GM23338 (cell line): ENCODE measurements at regions not wholly inside any gene's neighbourhood (a gene's known extent, or its start where the extent isn't known, plus 50 kb on each side); places are given as distances from the start of the nearest gene placed in this dataset.
A peak's percentile ranks its signal among the peaks of the same experiment; 100 is the strongest.

Experiments
- ATAC-seq: fragments of 200-7000 bp; cut with Tn5 transposase; 3 replicates; pipeline ENCODE4 v1.9.1; 2020
- DNase-seq: peaks from one replicate; pipeline ENCODE4 v3.0.0-alpha.2; 2015; ENCODE audit warnings: low spot score
- H2AFZ ChIP-seq: fragments of 200-600 bp; sonication (generic); 2 replicates; pipeline ENCODE4 v1.8.0; 2016; ENCODE audit warnings: antibody characterized with exemption, mild to moderate bottlenecking, moderate library complexity
- H3F3A ChIP-seq: fragments of 200-600 bp; sonication (generic); replicated peaks from 2 replicates; pipeline ENCODE4 v1.8.0; 2017; ENCODE audit warnings: antibody characterized with exemption, mixed run types, low read depth
- H3K27ac ChIP-seq: fragments of 200-600 bp; sonication (generic); 2 replicates; pipeline ENCODE4 v1.6.1; 2016; ENCODE audit warnings: low read depth
- H3K27me3 ChIP-seq: fragments of 200-600 bp; sonication (generic); 2 replicates; pipeline ENCODE4 v1.8.0; 2016; ENCODE audit warnings: mild to moderate bottlenecking, mixed run types, moderate library complexity; ENCODE audit not compliant: insufficient read depth
- H3K36me3 ChIP-seq: fragments of 200-600 bp; sonication (generic); 2 replicates; pipeline ENCODE4 v1.8.0; 2016; ENCODE audit warnings: mild to moderate bottlenecking; ENCODE audit not compliant: insufficient read depth
- H3K4me1 ChIP-seq: fragments of 200-600 bp; sonication (generic); 2 replicates; pipeline ENCODE4 v1.8.0; 2016; ENCODE audit warnings: mild to moderate bottlenecking, moderate library complexity; ENCODE audit not compliant: insufficient read depth
- H3K4me2 ChIP-seq: fragments of 200-600 bp; sonication (generic); 2 replicates; pipeline ENCODE4 v1.7.1; 2017; ENCODE audit warnings: mixed run types
- H3K4me3 ChIP-seq: fragments of 200-600 bp; sonication (generic); 2 replicates; pipeline ENCODE4 v1.6.1; 2016; ENCODE audit warnings: mixed run types
- H3K79me2 ChIP-seq: fragments of 200-600 bp; sonication (generic); replicated peaks from 2 replicates; pipeline ENCODE4 v1.8.0; 2017; ENCODE audit warnings: mild to moderate bottlenecking; ENCODE audit not compliant: insufficient read depth
- H3K9me2 ChIP-seq: fragments of 200-600 bp; sonication (generic); 2 replicates; pipeline ENCODE4 v1.8.0; 2017; ENCODE audit not compliant: insufficient read depth
- H4K20me1 ChIP-seq: fragments of 200-600 bp; sonication (generic); replicated peaks from 2 replicates; pipeline ENCODE4 v1.8.0; 2017; ENCODE audit warnings: mild to moderate bottlenecking; ENCODE audit not compliant: insufficient read depth
- H3K27ac Mint-ChIP-seq: 2 replicates; pipeline ENCODE4 v1.8.0; 2020; ENCODE audit warnings: inconsistent platforms, mild to moderate bottlenecking, moderate library complexity, mixed read lengths
- H3K27me3 Mint-ChIP-seq: 3 replicates; pipeline ENCODE4 v1.8.0; 2022; ENCODE audit warnings: low read depth, mild to moderate bottlenecking, moderate library complexity, mixed read lengths, inconsistent platforms; ENCODE audit not compliant: insufficient read depth, poor library complexity
- H3K36me3 Mint-ChIP-seq: 3 replicates; pipeline ENCODE4 v1.8.0; 2021; ENCODE audit warnings: low read depth, mild to moderate bottlenecking, inconsistent platforms, moderate library complexity, mixed read lengths
- H3K4me1 Mint-ChIP-seq: 3 replicates; pipeline ENCODE4 v1.8.0; 2020; ENCODE audit warnings: mild to moderate bottlenecking, inconsistent platforms, mixed read lengths
- H3K4me3 Mint-ChIP-seq: 3 replicates; pipeline ENCODE4 v1.8.0; 2021; ENCODE audit warnings: moderate library complexity, mild to moderate bottlenecking, inconsistent platforms, mixed read lengths
- H3K9me3 Mint-ChIP-seq: 3 replicates; pipeline ENCODE4 v1.8.0; 2020; ENCODE audit warnings: moderate library complexity, mild to moderate bottlenecking, inconsistent platforms, mixed read lengths
- CREB1 ChIP-seq: fragments of 250-450 bp; sonication (Bioruptor Pico); IDR thresholded peaks from 2 replicates; pipeline ENCODE4 v1.5.0; 2020; ENCODE audit warnings: low read depth, mild to moderate bottlenecking, moderate library complexity
- EZH2 ChIP-seq: fragments of 200-600 bp; sonication (generic); IDR thresholded peaks from one replicate; pipeline ENCODE4 v1.8.0; 2017; ENCODE audit warnings: antibody characterized with exemption, mild to moderate bottlenecking, low read depth; ENCODE audit not compliant: unreplicated experiment
- EZH2phosphoT487 ChIP-seq: fragments of 200-600 bp; sonication (generic); IDR thresholded peaks from one replicate; pipeline ENCODE4 v1.8.1; 2018; ENCODE audit warnings: antibody characterized with exemption; ENCODE audit not compliant: unreplicated experiment
- JUNB ChIP-seq: IDR thresholded peaks from one replicate; pipeline ENCODE4 v1.6.1; 2016; ENCODE audit warnings: antibody characterized with exemption; ENCODE audit not compliant: unreplicated experiment
- NANOG ChIP-seq: IDR thresholded peaks from 2 replicates; pipeline ENCODE4 v1.6.1; 2016; ENCODE audit warnings: antibody characterized with exemption, borderline replicate concordance
- POLR2AphosphoS5 ChIP-seq: IDR thresholded peaks from 2 replicates; pipeline ENCODE4 v1.6.1; 2016; ENCODE audit warnings: antibody characterized with exemption, low read depth
- REST ChIP-seq: IDR thresholded peaks from one replicate; pipeline ENCODE4 v1.6.1; 2018; ENCODE audit warnings: antibody characterized with exemption; ENCODE audit not compliant: unreplicated experiment
- STAT1 ChIP-seq: IDR thresholded peaks from one replicate; pipeline ENCODE4 v1.6.1; 2016; ENCODE audit warnings: antibody characterized with exemption; ENCODE audit not compliant: unreplicated experiment
- ZNF114 ChIP-seq: fragments of 250-450 bp; sonication (Bioruptor Pico); IDR thresholded peaks from 2 replicates; pipeline ENCODE4 v1.5.0; 2020; ENCODE audit warnings: mild to moderate bottlenecking, moderate library complexity
- ZNF331 ChIP-seq: fragments of 250-450 bp; sonication (Bioruptor Pico); IDR thresholded peaks from 2 replicates; pipeline ENCODE4 v1.5.0; 2020; ENCODE audit warnings: low read depth, mild to moderate bottlenecking, moderate library complexity
- TF ChIP-seq, protein P1 (sequence below): fragments of 250-450 bp; sonication (Bioruptor Pico); IDR thresholded peaks from 2 replicates; pipeline ENCODE4 v1.5.0; 2020; ENCODE audit warnings: mild to moderate bottlenecking, moderate library complexity
- TF ChIP-seq, protein P2 (sequence below): IDR thresholded peaks from 2 replicates; pipeline ENCODE4 v1.6.1; 2016; ENCODE audit warnings: antibody characterized with exemption
- TF ChIP-seq, protein P3 (sequence below), 2 experiments: fragments of 200-600 bp in 1 of 2; sonication (generic) in 1 of 2; conservative IDR thresholded peaks; 2 replicates each; pipeline versions ENCODE4 v1.5.1 to v1.6.1; 2016 to 2017; ENCODE audit warnings: antibody characterized with exemption in 2 of 2, low read depth in 2 of 2, mild to moderate bottlenecking in 2 of 2, moderate library complexity in 1 of 2

GRCh38 chr15:88994286-88994685 is 81.1 kb upstream of the MFGE8 start:
- Histone ChIP-seq H3F3A (peaks cover 16% of the 10 kb centered on the region; the same call in 1 of the 2 replicates), H3K27me3 (peaks cover 14% of the 10 kb centered on the region; the same call in 1 of the 2 replicates), H3K9me2 (no peaks in the 10 kb centered on the region), H3K4me1 (peaks cover 54% of the 10 kb centered on the region), H2AFZ (no peak overlapping the region), H3K4me3 (peak overlapping the region; percentile 4; the same call in 1 of the 2 replicates), H3K4me2 (peak overlapping the region; percentile 17), H4K20me1 (no peaks in the 10 kb centered on the region), H3K27ac (peak overlapping the region; percentile 94), H3K79me2 (0 out of 2 replicates have a peak, but pooled peaks cover 6% of the 10 kb centered on the region), H3K36me3 (no peaks in the 10 kb centered on the region)
- ATAC-seq (no peak), DNase-seq (no peak)
- TF ChIP-seq STAT1 (no peak), POLR2AphosphoS5 (no peak), ZNF331 (CRISPR knock-in tag) (no peak), EZH2phosphoT487 (no peak), NANOG (no peak), JUNB (no peak), EZH2 (no peak), ZNF114 (CRISPR knock-in tag) (no peak), REST (no peak), CREB1 (CRISPR knock-in tag) (no peak)
- TF ChIP-seq, protein P1, sequence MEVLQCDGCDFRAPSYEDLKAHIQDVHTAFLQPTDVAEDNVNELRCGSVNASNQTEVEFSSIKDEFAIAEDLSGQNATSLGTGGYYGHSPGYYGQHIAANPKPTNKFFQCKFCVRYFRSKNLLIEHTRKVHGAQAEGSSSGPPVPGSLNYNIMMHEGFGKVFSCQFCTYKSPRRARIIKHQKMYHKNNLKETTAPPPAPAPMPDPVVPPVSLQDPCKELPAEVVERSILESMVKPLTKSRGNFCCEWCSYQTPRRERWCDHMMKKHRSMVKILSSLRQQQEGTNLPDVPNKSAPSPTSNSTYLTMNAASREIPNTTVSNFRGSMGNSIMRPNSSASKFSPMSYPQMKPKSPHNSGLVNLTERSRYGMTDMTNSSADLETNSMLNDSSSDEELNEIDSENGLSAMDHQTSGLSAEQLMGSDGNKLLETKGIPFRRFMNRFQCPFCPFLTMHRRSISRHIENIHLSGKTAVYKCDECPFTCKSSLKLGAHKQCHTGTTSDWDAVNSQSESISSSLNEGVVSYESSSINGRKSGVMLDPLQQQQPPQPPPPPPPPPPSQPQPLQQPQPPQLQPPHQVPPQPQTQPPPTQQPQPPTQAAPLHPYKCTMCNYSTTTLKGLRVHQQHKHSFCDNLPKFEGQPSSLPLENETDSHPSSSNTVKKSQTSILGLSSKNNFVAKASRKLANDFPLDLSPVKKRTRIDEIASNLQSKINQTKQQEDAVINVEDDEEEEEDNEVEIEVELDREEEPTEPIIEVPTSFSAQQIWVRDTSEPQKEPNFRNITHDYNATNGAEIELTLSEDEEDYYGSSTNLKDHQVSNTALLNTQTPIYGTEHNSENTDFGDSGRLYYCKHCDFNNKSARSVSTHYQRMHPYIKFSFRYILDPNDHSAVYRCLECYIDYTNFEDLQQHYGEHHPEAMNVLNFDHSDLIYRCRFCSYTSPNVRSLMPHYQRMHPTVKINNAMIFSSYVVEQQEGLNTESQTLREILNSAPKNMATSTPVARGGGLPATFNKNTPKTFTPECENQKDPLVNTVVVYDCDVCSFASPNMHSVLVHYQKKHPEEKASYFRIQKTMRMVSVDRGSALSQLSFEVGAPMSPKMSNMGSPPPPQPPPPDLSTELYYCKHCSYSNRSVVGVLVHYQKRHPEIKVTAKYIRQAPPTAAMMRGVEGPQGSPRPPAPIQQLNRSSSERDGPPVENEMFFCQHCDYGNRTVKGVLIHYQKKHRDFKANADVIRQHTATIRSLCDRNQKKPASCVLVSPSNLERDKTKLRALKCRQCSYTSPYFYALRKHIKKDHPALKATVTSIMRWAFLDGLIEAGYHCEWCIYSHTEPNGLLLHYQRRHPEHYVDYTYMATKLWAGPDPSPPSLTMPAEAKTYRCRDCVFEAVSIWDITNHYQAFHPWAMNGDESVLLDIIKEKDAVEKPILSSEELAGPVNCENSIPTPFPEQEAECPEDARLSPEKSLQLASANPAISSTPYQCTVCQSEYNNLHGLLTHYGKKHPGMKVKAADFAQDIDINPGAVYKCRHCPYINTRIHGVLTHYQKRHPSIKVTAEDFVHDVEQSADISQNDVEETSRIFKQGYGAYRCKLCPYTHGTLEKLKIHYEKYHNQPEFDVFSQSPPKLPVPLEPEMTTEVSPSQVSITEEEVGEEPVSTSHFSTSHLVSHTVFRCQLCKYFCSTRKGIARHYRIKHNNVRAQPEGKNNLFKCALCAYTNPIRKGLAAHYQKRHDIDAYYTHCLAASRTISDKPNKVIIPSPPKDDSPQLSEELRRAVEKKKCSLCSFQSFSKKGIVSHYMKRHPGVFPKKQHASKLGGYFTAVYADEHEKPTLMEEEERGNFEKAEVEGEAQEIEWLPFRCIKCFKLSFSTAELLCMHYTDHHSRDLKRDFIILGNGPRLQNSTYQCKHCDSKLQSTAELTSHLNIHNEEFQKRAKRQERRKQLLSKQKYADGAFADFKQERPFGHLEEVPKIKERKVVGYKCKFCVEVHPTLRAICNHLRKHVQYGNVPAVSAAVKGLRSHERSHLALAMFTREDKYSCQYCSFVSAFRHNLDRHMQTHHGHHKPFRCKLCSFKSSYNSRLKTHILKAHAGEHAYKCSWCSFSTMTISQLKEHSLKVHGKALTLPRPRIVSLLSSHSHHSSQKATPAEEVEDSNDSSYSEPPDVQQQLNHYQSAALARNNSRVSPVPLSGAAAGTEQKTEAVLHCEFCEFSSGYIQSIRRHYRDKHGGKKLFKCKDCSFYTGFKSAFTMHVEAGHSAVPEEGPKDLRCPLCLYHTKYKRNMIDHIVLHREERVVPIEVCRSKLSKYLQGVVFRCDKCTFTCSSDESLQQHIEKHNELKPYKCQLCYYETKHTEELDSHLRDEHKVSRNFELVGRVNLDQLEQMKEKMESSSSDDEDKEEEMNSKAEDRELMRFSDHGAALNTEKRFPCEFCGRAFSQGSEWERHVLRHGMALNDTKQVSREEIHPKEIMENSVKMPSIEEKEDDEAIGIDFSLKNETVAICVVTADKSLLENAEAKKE (CRISPR knock-in tag): no peak
- TF ChIP-seq, protein P2, sequence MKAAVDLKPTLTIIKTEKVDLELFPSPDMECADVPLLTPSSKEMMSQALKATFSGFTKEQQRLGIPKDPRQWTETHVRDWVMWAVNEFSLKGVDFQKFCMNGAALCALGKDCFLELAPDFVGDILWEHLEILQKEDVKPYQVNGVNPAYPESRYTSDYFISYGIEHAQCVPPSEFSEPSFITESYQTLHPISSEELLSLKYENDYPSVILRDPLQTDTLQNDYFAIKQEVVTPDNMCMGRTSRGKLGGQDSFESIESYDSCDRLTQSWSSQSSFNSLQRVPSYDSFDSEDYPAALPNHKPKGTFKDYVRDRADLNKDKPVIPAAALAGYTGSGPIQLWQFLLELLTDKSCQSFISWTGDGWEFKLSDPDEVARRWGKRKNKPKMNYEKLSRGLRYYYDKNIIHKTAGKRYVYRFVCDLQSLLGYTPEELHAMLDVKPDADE: no peak
- TF ChIP-seq, protein P3, sequence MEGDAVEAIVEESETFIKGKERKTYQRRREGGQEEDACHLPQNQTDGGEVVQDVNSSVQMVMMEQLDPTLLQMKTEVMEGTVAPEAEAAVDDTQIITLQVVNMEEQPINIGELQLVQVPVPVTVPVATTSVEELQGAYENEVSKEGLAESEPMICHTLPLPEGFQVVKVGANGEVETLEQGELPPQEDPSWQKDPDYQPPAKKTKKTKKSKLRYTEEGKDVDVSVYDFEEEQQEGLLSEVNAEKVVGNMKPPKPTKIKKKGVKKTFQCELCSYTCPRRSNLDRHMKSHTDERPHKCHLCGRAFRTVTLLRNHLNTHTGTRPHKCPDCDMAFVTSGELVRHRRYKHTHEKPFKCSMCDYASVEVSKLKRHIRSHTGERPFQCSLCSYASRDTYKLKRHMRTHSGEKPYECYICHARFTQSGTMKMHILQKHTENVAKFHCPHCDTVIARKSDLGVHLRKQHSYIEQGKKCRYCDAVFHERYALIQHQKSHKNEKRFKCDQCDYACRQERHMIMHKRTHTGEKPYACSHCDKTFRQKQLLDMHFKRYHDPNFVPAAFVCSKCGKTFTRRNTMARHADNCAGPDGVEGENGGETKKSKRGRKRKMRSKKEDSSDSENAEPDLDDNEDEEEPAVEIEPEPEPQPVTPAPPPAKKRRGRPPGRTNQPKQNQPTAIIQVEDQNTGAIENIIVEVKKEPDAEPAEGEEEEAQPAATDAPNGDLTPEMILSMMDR (conservative IDR thresholded peaks at IDR 0.05; ENCODE audit: low read depth in 2 of 2): no peak
- H3K27me3 Mint-ChIP-seq: peaks cover 16% of the 10 kb centered on the region
- peaks cover 30% of the 10 kb centered on the region for H3K36me3 Mint-ChIP-seq
- H3K4me3 Mint-ChIP-seq: peak overlapping the region; percentile 55
- peak overlapping the region; percentile 96 for H3K27ac Mint-ChIP-seq
- peaks cover 83% of the 10 kb centered on the region for H3K4me1 Mint-ChIP-seq
- H3K9me3 Mint-ChIP-seq: no peaks in the 10 kb centered on the region
